ENCODE measurements at regions not wholly inside any gene's neighbourhood (a gene's known extent, or its start where the extent isn't known, plus 50 kb on each side); places are given as distances from the start of the nearest gene placed in this dataset.

DNA sequence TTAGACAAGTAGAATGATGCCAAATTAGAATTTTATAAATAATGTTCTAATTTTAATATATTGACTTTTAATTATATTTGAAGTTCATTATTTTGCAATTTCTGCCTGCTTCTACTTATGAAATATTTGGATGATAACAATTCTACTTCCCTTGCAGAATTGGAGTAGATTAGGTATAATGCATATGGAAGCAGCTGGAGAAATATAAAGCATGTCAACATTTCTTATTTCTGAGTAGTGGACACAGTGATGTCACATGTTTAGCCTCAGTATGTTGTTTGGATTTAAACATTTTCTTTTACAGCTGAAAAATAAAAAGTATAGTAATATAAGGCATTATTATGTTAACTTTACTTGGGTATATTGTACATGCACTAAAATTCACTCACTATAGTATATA lies 344.2 kb upstream of the E2F7 start:
- TF ChIP-seq POLR2A (IDR thresholded peaks at IDR 0.05) = no peak
- TF ChIP-seq, protein P1, sequence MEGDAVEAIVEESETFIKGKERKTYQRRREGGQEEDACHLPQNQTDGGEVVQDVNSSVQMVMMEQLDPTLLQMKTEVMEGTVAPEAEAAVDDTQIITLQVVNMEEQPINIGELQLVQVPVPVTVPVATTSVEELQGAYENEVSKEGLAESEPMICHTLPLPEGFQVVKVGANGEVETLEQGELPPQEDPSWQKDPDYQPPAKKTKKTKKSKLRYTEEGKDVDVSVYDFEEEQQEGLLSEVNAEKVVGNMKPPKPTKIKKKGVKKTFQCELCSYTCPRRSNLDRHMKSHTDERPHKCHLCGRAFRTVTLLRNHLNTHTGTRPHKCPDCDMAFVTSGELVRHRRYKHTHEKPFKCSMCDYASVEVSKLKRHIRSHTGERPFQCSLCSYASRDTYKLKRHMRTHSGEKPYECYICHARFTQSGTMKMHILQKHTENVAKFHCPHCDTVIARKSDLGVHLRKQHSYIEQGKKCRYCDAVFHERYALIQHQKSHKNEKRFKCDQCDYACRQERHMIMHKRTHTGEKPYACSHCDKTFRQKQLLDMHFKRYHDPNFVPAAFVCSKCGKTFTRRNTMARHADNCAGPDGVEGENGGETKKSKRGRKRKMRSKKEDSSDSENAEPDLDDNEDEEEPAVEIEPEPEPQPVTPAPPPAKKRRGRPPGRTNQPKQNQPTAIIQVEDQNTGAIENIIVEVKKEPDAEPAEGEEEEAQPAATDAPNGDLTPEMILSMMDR (IDR thresholded peaks at IDR 0.05) = no peak

Measured in adrenal gland (tissue), 5 donors.